Naive thymus-derived CD4-positive, alpha-beta T cell (primary cell): ENCODE measurements at regions not wholly inside any gene's neighbourhood (a gene's known extent, or its start where the extent isn't known, plus 50 kb on each side); places are given as distances from the start of the nearest gene placed in this dataset.

Source experiments
- ATAC-seq: fragments of 150-1000 bp; cut with Tn5 transposase; 2 replicates; pipeline ENCODE4 v1.10.0; 2021; ENCODE audit warnings: mild to moderate bottlenecking, moderate library complexity
- CTCF ChIA-PET: fragments of 350-600 bp; sonication (Branson Sonifier 250); formaldehyde crosslinking; loops from one replicate; lab custom pipeline; 2021; ENCODE audit warnings: antibody characterized with exemption; lab: Charles Lee
- POLR2A ChIA-PET: fragments of 350-600 bp; sonication (Branson Sonifier 250); formaldehyde crosslinking; loops from one replicate; lab custom pipeline; 2021; ENCODE audit warnings: antibody characterized with exemption, inconsistent platforms; lab: Charles Lee
- DNase-seq, 9 donors: peaks; one replicate each; pipeline versions ENCODE4 v3.0.0 to v3.0.0-alpha.2; 2020 to 2022; ENCODE audit warnings: mixed read lengths in 1 of 9
- H3K27ac ChIP-seq: one replicate; pipeline ENCODE4 v1.7.0; 2013; ENCODE audit warnings: mild to moderate bottlenecking, low read depth, low read length, moderate library complexity
- H3K27me3 ChIP-seq, 2 donors: one replicate each; pipeline ENCODE4 v1.7.0; 2013; ENCODE audit warnings: low read length in 2 of 2, mild to moderate bottlenecking in 2 of 2, moderate library complexity in 2 of 2; ENCODE audit not compliant: control insufficient read depth in 2 of 2, insufficient read depth in 2 of 2
- H3K36me3 ChIP-seq, 3 experiments: 1 replicate in 2 of 3; 2 replicates in 1 of 3; pipeline ENCODE4 v1.7.0; 2013; ENCODE audit warnings: low read length in 3 of 3, mild to moderate bottlenecking in 3 of 3, moderate library complexity in 1 of 3; ENCODE audit not compliant: insufficient read depth in 3 of 3, control insufficient read depth in 2 of 3
- H3K4me1 ChIP-seq, 2 donors: one replicate each; pipeline ENCODE4 v1.7.0; 2013; ENCODE audit warnings: low read length in 2 of 2, mild to moderate bottlenecking in 2 of 2, moderate library complexity in 1 of 2; ENCODE audit not compliant: control insufficient read depth in 2 of 2, insufficient read depth in 2 of 2
- H3K4me3 ChIP-seq: 2 replicates; pipeline ENCODE4 v1.7.0; 2013; ENCODE audit warnings: mild to moderate bottlenecking, low read length
- H3K9me3 ChIP-seq, 3 experiments: 1 replicate in 2 of 3; 2 replicates in 1 of 3; pipeline ENCODE4 v1.7.0; 2013; ENCODE audit warnings: low read length in 3 of 3; ENCODE audit not compliant: control insufficient read depth in 2 of 3
- H3K27ac Mint-ChIP-seq, 9 donors: one replicate each; pipeline ENCODE4 v1.8.0; 2020 to 2022; ENCODE audit warnings: mixed read lengths in 9 of 9, mild to moderate bottlenecking in 8 of 9, moderate library complexity in 5 of 9, inconsistent platforms in 2 of 9
- H3K27me3 Mint-ChIP-seq, 5 donors: one replicate each; pipeline ENCODE4 v1.8.0; 2021 to 2022; ENCODE audit warnings: mixed read lengths in 5 of 5, mild to moderate bottlenecking in 1 of 5
- H3K36me3 Mint-ChIP-seq, 5 donors: one replicate each; pipeline ENCODE4 v1.8.0; 2020 to 2022; ENCODE audit warnings: mixed read lengths in 5 of 5, mild to moderate bottlenecking in 3 of 5, inconsistent platforms in 1 of 5
- H3K4me1 Mint-ChIP-seq, 7 donors: one replicate each; pipeline ENCODE4 v1.8.0; 2020 to 2022; ENCODE audit warnings: mixed read lengths in 7 of 7, mild to moderate bottlenecking in 3 of 7, inconsistent platforms in 1 of 7
- H3K4me3 Mint-ChIP-seq, 10 donors: one replicate each; pipeline ENCODE4 v1.8.0; 2020 to 2022; ENCODE audit warnings: mild to moderate bottlenecking in 10 of 10, mixed read lengths in 10 of 10, moderate library complexity in 6 of 10, inconsistent platforms in 2 of 10
- H3K9me3 Mint-ChIP-seq, 11 donors: one replicate each; pipeline ENCODE4 v1.8.0; 2020 to 2022; ENCODE audit warnings: mixed read lengths in 11 of 11, mild to moderate bottlenecking in 4 of 11, inconsistent platforms in 1 of 11, moderate library complexity in 1 of 11
- intact Hi-C, 2 donors: fragments of 100-400 bp; cut with micrococcal nuclease; formaldehyde crosslinking; loops; one replicate each; pipeline ENCODE4 v1.15.1; 2023

- no peak for ATAC-seq
- no peak overlapping the region for H3K27ac Mint-ChIP-seq
- CTCF ChIA-PET = no interaction called here
Observed at GRCh38 chr3:147656023-147656422, 246.9 kb downstream of the ZIC1 start.

DNA sequence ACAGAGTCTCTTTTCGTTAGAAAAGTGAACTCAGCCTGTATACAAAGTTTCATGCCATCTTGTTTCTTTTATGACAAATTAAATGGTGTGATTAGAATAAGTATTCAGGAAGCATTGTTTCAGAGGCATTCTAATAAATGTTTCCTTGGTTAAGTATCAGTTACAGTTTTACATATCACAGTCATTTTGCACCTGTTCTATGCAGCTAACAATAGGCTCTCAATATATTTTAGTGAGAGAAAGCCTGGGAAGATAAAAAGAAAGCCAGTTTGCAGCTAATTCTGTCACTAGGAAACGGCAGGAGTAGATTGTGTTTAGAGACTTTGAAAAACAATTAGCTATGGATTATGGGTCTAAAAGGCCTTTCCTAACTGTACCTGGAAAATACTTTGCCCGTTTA, 252.8 kb downstream of the ZIC1 start:
- POLR2A ChIA-PET = no interaction called here

More at GRCh38 chr3:147656023-147656422, 246.9 kb downstream of the ZIC1 start:
- intact Hi-C loops = no loop called here
- H3K36me3 Mint-ChIP-seq = no peaks in the 10 kb centered on the region
- Histone ChIP-seq H3K27ac (no peak overlapping the region), H3K4me3 (no peak overlapping the region), H3K27me3 (no peaks in the 10 kb centered on the region), H3K4me1 (no peaks in the 10 kb centered on the region), H3K9me3 (no peaks in the 10 kb centered on the region), H3K36me3 (no peaks in the 10 kb centered on the region)
- no peak overlapping the region for H3K4me3 Mint-ChIP-seq
- H3K4me1 Mint-ChIP-seq = no peaks in the 10 kb centered on the region
- no peaks in the 10 kb centered on the region for H3K27me3 Mint-ChIP-seq
- POLR2A ChIA-PET = no interaction called here
- no peak for DNase-seq
- peaks cover 0 to 9% (median 1%) of the 10 kb centered on the region in 11 donors for H3K9me3 Mint-ChIP-seq

GRCh38 chr3:147662705-147663104, 253.5 kb downstream of the ZIC1 start:
- H3K9me3 Mint-ChIP-seq = peaks cover 0 to 3% (median 0%) of the 10 kb centered on the region in 11 donors
- no peaks in the 10 kb centered on the region for H3K27me3 ChIP-seq
- no peak for ATAC-seq

More for the DNA sequence above, 252.8 kb downstream of the ZIC1 start:
- H3K4me3 ChIP-seq = no peak overlapping the region
- ATAC-seq (no peak), DNase-seq (no peak)
- no peak overlapping the region for H3K27ac ChIP-seq
- Mint-ChIP-seq H3K27ac (no peak overlapping the region), H3K36me3 (no peaks in the 10 kb centered on the region), H3K4me3 (no peak overlapping the region), H3K27me3 (no peaks in the 10 kb centered on the region), H3K4me1 (no peaks in the 10 kb centered on the region), H3K9me3 (peaks cover 0 to 2% (median 0%) of the 10 kb centered on the region in 11 donors)
- H3K27me3 ChIP-seq = no peaks in the 10 kb centered on the region
- H3K4me1 ChIP-seq = no peaks in the 10 kb centered on the region
- CTCF ChIA-PET = no interaction called here
- intact Hi-C loops = no loop called here
- H3K9me3 ChIP-seq = no peaks in the 10 kb centered on the region
- H3K36me3 ChIP-seq = no peaks in the 10 kb centered on the region

GRCh38 chr3:147669077-147669476, 259.9 kb downstream of the ZIC1 start:
- Mint-ChIP-seq H3K27me3 (no peaks in the 10 kb centered on the region), H3K36me3 (no peaks in the 10 kb centered on the region), H3K4me1 (no peaks in the 10 kb centered on the region), H3K4me3 (no peak overlapping the region), H3K9me3 (peaks cover 0 to 11% (median 0%) of the 10 kb centered on the region in 11 donors), H3K27ac (no peak overlapping the region)
- H3K4me1 ChIP-seq = no peaks in the 10 kb centered on the region
- ATAC-seq (no peak), DNase-seq (no peak)
- intact Hi-C loops = no loop called here
- POLR2A ChIA-PET = no interaction called here
- no peaks in the 10 kb centered on the region for H3K36me3 ChIP-seq
- no peaks in the 10 kb centered on the region for H3K27me3 ChIP-seq
- CTCF ChIA-PET = no interaction called here
- H3K27ac ChIP-seq = no peak overlapping the region
- no peaks in the 10 kb centered on the region for H3K9me3 ChIP-seq
- H3K4me3 ChIP-seq = no peak overlapping the region

More at GRCh38 chr3:147662705-147663104, 253.5 kb downstream of the ZIC1 start:
- DNase-seq = no peak
- Mint-ChIP-seq H3K4me3 (no peak overlapping the region), H3K27ac (no peak overlapping the region), H3K4me1 (no peaks in the 10 kb centered on the region), H3K36me3 (no peaks in the 10 kb centered on the region), H3K27me3 (no peaks in the 10 kb centered on the region)
- no peaks in the 10 kb centered on the region for H3K9me3 ChIP-seq
- intact Hi-C loops = no loop called here
- ChIA-PET POLR2A (no interaction called here), CTCF (no interaction called here)
- no peaks in the 10 kb centered on the region for H3K36me3 ChIP-seq
- H3K4me3 ChIP-seq = no peak overlapping the region
- no peaks in the 10 kb centered on the region for H3K4me1 ChIP-seq
- no peak overlapping the region for H3K27ac ChIP-seq

- intact Hi-C loops = no loop called here
- Histone ChIP-seq H3K36me3 (no peaks in the 10 kb centered on the region), H3K4me3 (no peak overlapping the region), H3K4me1 (no peaks in the 10 kb centered on the region), H3K9me3 (no peaks in the 10 kb centered on the region), H3K27ac (no peak overlapping the region), H3K27me3 (no peaks in the 10 kb centered on the region)
- ATAC-seq (no peak), DNase-seq (no peak)
- no peak overlapping the region for H3K27ac Mint-ChIP-seq
- H3K4me1 Mint-ChIP-seq = no peaks in the 10 kb centered on the region
- H3K4me3 Mint-ChIP-seq = no peak overlapping the region
- H3K36me3 Mint-ChIP-seq = no peaks in the 10 kb centered on the region
- no peaks in the 10 kb centered on the region for H3K27me3 Mint-ChIP-seq
- ChIA-PET POLR2A (no interaction called here), CTCF (no interaction called here)
- peaks cover 0 to 9% (median 0%) of the 10 kb centered on the region in 11 donors for H3K9me3 Mint-ChIP-seq
Observed at GRCh38 chr3:147672035-147672434, 262.9 kb downstream of the ZIC1 start.

DNA sequence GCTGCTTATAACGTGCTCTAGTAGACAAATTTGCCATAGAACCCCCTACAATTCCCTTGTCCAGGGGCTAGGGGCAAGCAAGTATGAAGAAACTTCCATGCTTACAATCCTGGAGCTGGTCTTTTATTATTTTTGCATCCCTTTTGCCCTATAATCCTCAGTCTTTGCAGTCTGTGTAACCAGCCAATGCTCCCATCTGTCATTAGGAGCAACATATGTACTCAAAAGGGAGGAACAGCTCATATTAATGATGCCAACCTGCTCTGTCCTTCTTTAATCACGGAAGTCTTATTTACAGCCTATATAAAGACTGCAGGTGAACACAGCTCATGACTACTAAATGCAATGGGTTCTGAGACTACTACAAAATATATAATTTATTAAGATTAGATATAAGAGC, 263.3 kb downstream of the ZIC1 start:
- POLR2A ChIA-PET = no interaction called here
- Mint-ChIP-seq H3K27ac (no peak overlapping the region), H3K9me3 (peaks cover 0 to 8% (median 0%) of the 10 kb centered on the region in 11 donors), H3K36me3 (no peaks in the 10 kb centered on the region), H3K27me3 (no peaks in the 10 kb centered on the region), H3K4me3 (no peak overlapping the region), H3K4me1 (no peaks in the 10 kb centered on the region)
- Histone ChIP-seq H3K4me1 (no peaks in the 10 kb centered on the region), H3K27ac (no peak overlapping the region), H3K36me3 (no peaks in the 10 kb centered on the region), H3K9me3 (no peaks in the 10 kb centered on the region), H3K4me3 (no peak overlapping the region), H3K27me3 (no peaks in the 10 kb centered on the region)
- intact Hi-C loops = no loop called here
- ATAC-seq (no peak), DNase-seq (no peak)
- CTCF ChIA-PET = interaction anchor here (1.1 kb wide), 1 partner anchor 24 kb away, joined by 3 read pairs; no protein-coding TSS in a partner anchor

- H3K4me3 Mint-ChIP-seq = no peak overlapping the region
- Histone ChIP-seq H3K36me3 (no peaks in the 10 kb centered on the region), H3K4me1 (no peaks in the 10 kb centered on the region), H3K27me3 (no peaks in the 10 kb centered on the region), H3K27ac (no peak overlapping the region), H3K9me3 (no peaks in the 10 kb centered on the region), H3K4me3 (no peak overlapping the region)
- H3K36me3 Mint-ChIP-seq = peaks cover 0 to 3% (median 0%) of the 10 kb centered on the region in 5 donors
- no peak overlapping the region for H3K27ac Mint-ChIP-seq
- no peak for ATAC-seq
- ChIA-PET POLR2A (no interaction called here), CTCF (no interaction called here)
- no peaks in the 10 kb centered on the region for H3K4me1 Mint-ChIP-seq
- H3K9me3 Mint-ChIP-seq = peaks cover 0 to 18% (median 1%) of the 10 kb centered on the region in 11 donors
- no peaks in the 10 kb centered on the region for H3K27me3 Mint-ChIP-seq
- no peak for DNase-seq
- intact Hi-C loops = no loop called here
Observed at GRCh38 chr3:147675761-147676160, 266.6 kb downstream of the ZIC1 start.
